ENCODE measurements at regions not wholly inside any gene's neighbourhood (a gene's known extent, or its start where the extent isn't known, plus 50 kb on each side); places are given as distances from the start of the nearest gene placed in this dataset.

GRCh38 chr1:229029879-229030235 lies 241.1 kb upstream of the RAB4A start:
- no peak for TF ChIP-seq EP300 (IDR thresholded peaks at IDR 0.05)
- TF ChIP-seq, protein P1, sequence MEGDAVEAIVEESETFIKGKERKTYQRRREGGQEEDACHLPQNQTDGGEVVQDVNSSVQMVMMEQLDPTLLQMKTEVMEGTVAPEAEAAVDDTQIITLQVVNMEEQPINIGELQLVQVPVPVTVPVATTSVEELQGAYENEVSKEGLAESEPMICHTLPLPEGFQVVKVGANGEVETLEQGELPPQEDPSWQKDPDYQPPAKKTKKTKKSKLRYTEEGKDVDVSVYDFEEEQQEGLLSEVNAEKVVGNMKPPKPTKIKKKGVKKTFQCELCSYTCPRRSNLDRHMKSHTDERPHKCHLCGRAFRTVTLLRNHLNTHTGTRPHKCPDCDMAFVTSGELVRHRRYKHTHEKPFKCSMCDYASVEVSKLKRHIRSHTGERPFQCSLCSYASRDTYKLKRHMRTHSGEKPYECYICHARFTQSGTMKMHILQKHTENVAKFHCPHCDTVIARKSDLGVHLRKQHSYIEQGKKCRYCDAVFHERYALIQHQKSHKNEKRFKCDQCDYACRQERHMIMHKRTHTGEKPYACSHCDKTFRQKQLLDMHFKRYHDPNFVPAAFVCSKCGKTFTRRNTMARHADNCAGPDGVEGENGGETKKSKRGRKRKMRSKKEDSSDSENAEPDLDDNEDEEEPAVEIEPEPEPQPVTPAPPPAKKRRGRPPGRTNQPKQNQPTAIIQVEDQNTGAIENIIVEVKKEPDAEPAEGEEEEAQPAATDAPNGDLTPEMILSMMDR (IDR thresholded peaks at IDR 0.05) = no peak
- no peak for TF ChIP-seq POLR2AphosphoS5 (IDR thresholded peaks at IDR 0.05)
- no peak for TF ChIP-seq POLR2A (IDR thresholded peaks at IDR 0.05)
- Histone ChIP-seq H3K27me3 (no peaks in the 10 kb centered on the region), H3K4me1 (peaks cover 11 to 14% (median 12%) of the 10 kb centered on the region in 4 donors), H3K4me3 (no peak overlapping the region), H3K36me3 (no peaks in the 10 kb centered on the region), H3K27ac (no peak overlapping the region), H3K9me3 (no peaks in the 10 kb centered on the region)
- 87 to 89% methylated on average over 1 of the region's 1 CpG for WGBS, 2 donors
- ATAC-seq (ENCODE audit: low FRiP score in 2 of 2) = no peak
- DNase-seq = no peak

- Histone ChIP-seq H3K27me3 (no peaks in the 10 kb centered on the region), H3K27ac (no peak overlapping the region), H3K36me3 (no peaks in the 10 kb centered on the region), H3K9me3 (no peaks in the 10 kb centered on the region), H3K4me1 (peaks cover 8 to 11% (median 11%) of the 10 kb centered on the region in 4 donors), H3K4me3 (no peak overlapping the region)
- DNase-seq (no peak), ATAC-seq (ENCODE audit: low FRiP score in 2 of 2) (no peak)
- 79 to 87% methylated on average over 3 of the region's 3 CpGs for WGBS, 2 donors
- no peak for TF ChIP-seq EP300 (IDR thresholded peaks at IDR 0.05)
- TF ChIP-seq POLR2AphosphoS5 (IDR thresholded peaks at IDR 0.05) = no peak
- TF ChIP-seq, protein P1 (IDR thresholded peaks at IDR 0.05) = no peak
- TF ChIP-seq POLR2A (IDR thresholded peaks at IDR 0.05) = no peak
Measured at GRCh38 chr1:229030630-229031029, 240.3 kb upstream of the RAB4A start.

GRCh38 chr1:229031061-229031460 lies 239.8 kb upstream of the RAB4A start:
- no peaks in the 10 kb centered on the region for H3K9me3 ChIP-seq
- TF ChIP-seq, protein P1 (IDR thresholded peaks at IDR 0.05) = no peak
- TF ChIP-seq EP300 (IDR thresholded peaks at IDR 0.05) (no peak), POLR2A (IDR thresholded peaks at IDR 0.05) (no peak), POLR2AphosphoS5 (IDR thresholded peaks at IDR 0.05) (no peak)
- no peak overlapping the region for H3K27ac ChIP-seq
- no peak for ATAC-seq (ENCODE audit: low FRiP score in 2 of 2)
- 55 to 70% methylated on average over 10 of the region's 10 CpGs for WGBS, 2 donors
- no peak for DNase-seq
- no peaks in the 10 kb centered on the region for H3K36me3 ChIP-seq
- no peak overlapping the region for H3K4me3 ChIP-seq
- no peaks in the 10 kb centered on the region for H3K27me3 ChIP-seq
- peaks cover 8 to 11% (median 11%) of the 10 kb centered on the region in 4 donors for H3K4me1 ChIP-seq

DNA sequence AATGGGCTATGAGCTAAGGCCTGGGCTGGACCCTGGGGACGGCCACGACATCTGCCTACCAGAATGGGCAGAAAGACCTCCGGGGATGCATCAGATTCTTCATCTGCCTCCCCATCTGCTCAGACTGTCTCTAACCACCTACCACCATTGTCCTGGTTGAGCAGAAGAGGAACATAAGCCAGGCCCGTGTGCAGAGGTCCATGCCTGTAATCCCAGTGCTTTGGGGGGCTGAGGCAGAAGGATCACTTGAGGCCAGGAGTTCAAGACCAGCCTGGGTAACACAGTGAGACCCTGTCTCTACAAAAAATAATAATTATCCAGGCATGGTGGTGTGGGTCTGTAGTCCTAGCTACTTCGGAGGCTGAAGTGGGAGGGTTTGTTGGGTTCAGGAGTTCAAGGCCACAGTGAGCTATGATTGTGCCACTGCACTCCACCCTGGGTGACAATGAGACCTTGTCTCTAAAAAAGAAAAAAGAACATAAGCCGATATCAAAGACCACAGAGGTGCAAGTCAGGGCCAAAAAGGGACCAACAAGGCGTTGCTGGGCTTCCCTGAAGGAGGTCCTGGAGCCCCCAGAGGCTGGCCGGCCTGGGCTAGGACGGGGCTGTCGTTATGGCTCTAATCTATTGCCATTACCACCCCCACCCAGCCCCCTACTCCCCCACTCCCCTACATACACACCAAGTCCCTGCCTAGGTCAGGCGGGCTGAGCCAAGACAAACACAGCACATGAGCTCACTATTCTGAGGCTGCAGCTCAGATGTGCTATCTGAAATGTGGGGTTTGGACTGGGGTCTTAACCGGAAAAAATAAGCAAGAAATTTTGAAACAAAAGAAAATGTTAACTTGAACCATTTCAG lies 239.2 kb upstream of the RAB4A start:
- peaks cover 8 to 11% (median 11%) of the 10 kb centered on the region in 4 donors for H3K4me1 ChIP-seq
- H3K9me3 ChIP-seq = no peaks in the 10 kb centered on the region
- H3K4me3 ChIP-seq = no peak overlapping the region
- WGBS, 2 donors = 90 to 95% methylated on average over 10 to 12 of the region's 12 CpGs
- no peak overlapping the region for H3K27ac ChIP-seq
- no peaks in the 10 kb centered on the region for H3K27me3 ChIP-seq
- peak in 1 of 2 donors; percentile 22 for DNase-seq
- TF ChIP-seq EP300 (IDR thresholded peaks at IDR 0.05) (no peak), POLR2AphosphoS5 (IDR thresholded peaks at IDR 0.05) (no peak), POLR2A (IDR thresholded peaks at IDR 0.05) (no peak)
- TF ChIP-seq, protein P1 (IDR thresholded peaks at IDR 0.05) = no peak
- no peaks in the 10 kb centered on the region for H3K36me3 ChIP-seq
- no peak for ATAC-seq (ENCODE audit: low FRiP score in 2 of 2)

DNA sequence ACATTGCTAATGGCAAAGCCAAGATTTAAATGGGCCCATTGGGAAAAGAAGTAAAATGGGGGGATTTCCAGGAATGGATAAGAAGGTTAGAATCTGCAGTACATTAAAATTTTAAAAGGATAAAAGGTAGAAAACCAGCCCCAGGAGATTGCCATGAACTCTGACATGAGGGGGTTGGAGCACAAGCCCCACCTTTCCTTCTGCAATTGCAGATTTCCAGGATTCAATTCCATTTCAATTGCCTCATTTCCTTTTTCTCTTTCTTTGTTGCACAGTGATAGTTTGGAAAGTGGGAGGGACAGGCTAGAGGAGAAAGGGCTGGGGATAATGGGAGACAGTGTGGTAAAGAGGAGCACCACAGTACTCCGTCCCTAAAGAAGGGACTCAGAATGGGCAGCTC lies 238.5 kb upstream of the RAB4A start:
- H3K27me3 ChIP-seq = no peaks in the 10 kb centered on the region
- 81 to 92% methylated on average over 1 of the region's 1 CpG for WGBS, 2 donors
- H3K4me1 ChIP-seq = peaks cover 4 to 6% (median 5%) of the 10 kb centered on the region in 4 donors
- no peak for DNase-seq
- no peak for ATAC-seq (ENCODE audit: low FRiP score in 2 of 2)
- H3K27ac ChIP-seq = no peak overlapping the region
- TF ChIP-seq EP300 (IDR thresholded peaks at IDR 0.05) (no peak), POLR2AphosphoS5 (IDR thresholded peaks at IDR 0.05) (no peak), POLR2A (IDR thresholded peaks at IDR 0.05) (no peak)
- TF ChIP-seq, protein P1 (IDR thresholded peaks at IDR 0.05) = no peak
- H3K4me3 ChIP-seq = no peak overlapping the region
- H3K36me3 ChIP-seq = no peaks in the 10 kb centered on the region
- no peaks in the 10 kb centered on the region for H3K9me3 ChIP-seq

Measured in upper lobe of left lung (tissue), 6 donors.